Hematopoietic multipotent progenitor cell treated with erythropoietin and hydrocortisone succinate and interleukin-3 and kit ligand, for 6 days (in vitro differentiated cells): ENCODE measurements at regions not wholly inside any gene's neighbourhood (a gene's known extent, or its start where the extent isn't known, plus 50 kb on each side); places are given as distances from the start of the nearest gene placed in this dataset.
"Not testable (repeated sequence)": the region's sequence is repeated elsewhere in the genome, so short reads cannot be mapped to it uniquely, and the experiment has no call there.

Experiments
- DNase-seq: peaks from one replicate; pipeline ENCODE4 v3.0.0-alpha.2; 2015

DNA sequence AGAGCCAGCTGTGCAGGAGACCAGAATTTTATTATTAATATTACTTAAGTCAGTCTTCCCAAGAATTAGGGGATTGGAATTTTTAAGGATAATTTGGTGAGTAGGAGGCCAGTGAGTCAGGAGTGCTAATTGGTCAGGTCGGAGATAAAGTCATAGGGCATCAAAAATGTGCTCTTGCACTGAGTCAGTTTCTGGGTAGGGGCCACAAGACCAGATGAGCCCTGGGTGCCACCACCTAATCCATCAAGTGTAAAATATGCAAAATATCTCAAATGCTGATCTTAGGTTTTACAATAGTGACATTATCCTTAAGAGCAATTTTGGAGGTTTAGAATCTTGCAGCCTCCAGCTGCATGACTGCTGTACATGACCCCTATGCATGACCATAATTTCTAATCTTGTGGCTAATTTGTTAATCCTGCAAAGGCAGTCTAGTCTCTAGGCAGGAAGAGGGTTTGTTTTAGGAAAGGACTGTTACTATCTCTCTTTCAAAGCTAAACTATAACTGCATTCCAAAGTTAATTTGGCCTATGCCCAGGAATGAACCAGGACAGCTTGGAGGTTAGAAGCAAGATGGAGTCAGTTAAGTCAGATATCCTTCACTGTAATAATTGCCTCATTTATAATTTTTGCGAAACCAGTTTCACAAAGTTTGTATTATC, 215.9 kb downstream of the RNF152 start:
- no peak for DNase-seq

DNA sequence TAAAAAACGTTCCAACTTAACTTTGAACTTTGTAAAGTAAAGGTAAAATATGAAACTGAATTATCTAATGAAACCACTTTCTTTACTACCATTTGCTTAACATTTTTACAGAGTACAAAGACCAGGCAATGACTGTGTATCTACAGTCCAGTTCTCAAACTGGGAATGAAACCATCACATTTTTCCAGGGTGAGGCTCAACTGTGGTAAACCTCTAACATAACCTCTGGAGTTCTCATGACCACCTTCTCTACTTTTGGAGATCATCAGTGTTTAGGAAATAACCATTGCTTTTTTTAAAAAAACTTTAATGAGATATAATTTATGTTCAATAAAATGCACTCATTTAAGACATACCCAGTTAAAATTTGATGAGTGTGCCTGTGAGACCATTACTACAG, 223.5 kb downstream of the RNF152 start:
- no peak for DNase-seq

DNA sequence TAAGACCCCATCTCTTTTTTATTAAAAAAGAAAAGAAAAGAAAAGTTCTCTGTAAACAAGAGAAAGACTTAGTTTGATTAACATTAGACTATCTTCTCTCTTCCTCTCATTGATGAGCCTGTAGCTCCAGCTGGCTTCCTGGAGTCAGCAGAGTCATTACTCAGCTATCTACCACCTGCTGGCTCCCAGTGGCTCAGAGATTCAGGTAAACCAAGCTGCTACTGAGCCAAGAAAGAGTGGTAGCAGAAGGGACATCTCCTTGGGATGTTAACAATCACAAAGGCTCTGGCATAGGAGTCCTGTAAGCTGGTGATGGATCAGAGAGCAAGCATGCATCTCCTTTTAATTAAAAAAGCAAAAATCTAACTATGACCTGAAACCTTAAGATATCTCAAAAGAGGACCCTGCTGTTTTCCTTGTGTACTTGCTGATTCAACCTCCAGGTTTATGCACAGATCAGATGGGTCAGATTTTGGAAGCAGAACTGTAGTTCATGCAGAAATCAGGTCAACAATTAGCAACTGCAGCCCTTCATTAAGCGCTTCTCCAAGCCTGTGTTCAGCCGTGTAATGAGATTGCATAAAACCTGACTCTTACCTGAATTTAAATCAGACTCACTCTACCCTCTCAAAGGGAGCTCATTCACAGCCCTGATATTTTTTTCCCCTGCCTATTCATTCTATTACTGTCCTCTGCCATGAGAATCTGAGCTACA, 225.8 kb downstream of the RNF152 start:
- DNase-seq, result no peak

DNA sequence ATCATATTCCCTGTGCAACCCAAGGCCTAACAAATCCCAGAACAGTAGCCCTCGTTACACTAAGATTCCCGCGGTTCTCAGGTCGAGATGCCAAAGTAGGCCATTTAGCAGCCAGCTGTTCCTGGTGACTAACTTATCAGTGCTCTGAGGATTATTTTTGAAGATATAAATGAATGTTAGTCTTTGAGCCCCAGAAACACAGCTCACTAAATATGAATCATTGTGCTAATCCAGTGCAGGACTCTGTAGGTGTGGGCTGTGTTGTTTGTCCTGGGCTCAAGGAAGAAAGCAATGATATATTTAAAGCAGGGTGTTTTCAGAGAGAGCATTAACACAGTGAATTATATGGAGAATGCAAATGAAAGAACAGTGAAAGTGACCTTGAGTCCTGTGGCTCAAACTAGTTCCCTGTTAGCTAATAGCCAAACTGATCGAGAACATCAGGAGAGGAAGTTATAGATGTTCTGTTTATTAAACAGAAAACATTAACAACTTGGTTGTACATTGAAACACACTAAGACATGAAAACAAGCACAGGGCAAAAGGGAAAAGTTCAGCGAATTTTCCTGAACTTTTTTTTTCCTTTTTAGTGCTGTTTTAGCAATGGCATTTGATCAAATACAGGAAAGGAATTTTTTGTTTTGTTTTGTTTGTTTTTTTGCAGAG, 228.3 kb downstream of the RNF152 start:
- DNase-seq, result no peak

DNA sequence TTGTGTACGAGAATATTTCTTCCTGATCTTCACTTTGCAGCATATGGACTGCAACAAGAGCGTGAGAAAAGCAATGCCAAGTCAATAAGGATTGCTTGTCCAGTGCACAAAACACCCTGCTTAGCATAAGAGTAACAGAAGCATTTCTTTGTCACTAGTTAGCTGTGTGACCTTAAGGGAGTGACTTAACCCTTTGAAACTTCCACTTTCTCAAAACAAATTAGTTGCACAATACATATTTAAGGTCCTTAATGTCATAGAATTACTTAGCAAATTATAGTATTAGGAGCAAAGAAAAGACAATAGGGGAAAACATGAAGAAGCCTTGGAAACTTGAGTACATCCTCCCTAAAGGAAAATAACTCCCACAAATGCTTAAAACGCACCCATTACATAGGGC, 230.1 kb downstream of the RNF152 start:
- no peak for DNase-seq

DNA sequence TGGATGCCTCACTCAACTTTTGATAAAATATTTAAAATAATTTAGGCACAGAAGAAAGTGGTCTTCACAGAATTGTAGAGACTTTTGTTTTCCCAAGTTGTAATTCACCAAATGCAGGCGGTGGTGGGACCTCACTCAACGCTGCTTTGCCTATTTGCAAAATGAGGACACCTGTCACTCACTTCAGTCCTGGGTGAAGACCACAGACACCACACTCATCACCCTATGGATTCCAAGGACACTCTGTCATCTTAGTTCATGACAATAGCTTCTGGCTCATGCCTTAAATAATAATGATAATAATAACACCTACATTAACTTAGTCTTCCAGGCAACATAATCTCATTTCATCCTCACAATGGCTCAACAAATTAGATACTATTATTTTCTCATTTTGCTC, 234.4 kb downstream of the RNF152 start:
- no peak for DNase-seq

DNA sequence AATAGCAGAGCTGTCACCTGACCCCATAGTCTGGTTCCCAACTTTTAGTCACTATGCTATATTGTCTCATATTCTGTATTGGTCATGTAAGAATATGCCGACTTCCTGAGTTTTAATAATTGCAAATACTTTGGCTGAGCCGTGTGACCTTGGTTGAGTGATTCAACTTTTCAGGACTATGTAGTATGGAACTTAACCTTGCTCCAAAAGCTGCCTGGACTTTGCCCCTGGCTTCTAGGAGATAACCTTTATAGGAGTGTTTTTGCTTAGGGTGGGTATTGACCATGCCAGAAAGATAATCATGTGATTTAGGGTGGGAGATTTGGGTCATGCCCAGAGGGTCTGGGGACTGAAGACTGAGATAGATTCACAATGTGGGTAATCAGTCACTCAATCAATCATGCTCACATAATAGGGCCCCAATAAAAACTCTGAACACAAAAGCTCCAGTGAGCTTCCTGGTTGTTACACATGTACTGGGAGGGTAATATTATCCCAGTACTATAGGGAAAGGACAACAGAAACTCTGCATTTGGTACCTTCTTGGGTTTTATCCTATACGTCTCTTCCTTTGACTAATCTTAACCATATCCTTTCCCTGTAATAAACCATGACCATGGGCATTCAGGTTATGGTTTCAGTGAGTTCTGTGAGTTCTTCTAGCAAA, 235.6 kb downstream of the RNF152 start:
- DNase-seq, result no peak

DNA sequence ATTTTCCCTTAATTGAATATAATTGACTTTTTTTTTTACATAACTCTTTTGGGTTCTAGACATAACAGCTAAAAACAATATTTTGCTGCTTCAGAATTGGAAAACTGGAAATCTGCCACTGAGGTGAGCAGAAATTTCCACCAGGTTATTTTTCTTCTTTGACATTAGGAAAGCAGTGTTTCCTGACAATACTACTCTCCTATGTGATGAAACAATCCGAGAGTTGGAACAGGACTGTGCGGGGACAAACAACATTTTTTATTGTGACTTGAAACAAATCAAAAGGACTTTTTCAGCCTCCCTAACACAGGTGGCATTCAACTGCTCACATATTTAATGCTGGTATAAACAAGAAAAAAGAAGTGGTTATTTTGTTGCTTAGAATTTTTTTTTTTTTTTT, 237.2 kb downstream of the RNF152 start:
- no peak for DNase-seq

DNA sequence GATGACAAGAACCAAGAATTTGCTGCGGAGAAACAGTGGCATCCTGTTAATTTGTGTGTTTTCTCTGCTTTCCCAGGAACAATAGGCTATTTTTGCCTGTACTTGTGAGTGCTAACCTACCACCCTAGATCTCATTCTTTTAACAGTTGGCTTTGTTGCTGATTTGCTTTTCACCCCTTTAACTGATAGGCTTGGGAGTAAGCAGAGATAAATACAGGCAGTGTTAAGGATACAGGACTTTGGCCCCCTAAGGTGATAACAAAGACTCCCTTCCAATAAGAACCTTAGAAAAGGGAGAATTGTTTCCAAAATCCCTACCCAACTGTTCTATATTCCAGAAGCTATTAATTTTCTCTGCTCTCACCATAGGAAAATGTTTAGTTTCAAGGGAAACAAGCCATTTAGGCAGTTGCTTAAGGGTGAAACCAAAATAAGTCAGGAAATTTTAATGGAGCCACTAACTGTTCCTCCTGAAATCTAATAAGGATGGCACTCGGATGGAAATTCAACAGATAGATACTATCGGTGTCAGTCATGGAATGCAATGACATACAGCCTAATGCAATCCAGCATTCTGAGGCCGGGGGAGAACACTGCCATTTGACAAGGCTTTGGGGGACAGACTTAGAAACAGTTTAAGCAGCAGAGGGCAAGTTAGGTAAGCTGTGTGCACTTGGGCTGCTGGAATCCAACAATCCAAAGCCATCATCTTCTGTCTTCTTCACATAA, 238.8 kb downstream of the RNF152 start:
- no peak for DNase-seq

DNA sequence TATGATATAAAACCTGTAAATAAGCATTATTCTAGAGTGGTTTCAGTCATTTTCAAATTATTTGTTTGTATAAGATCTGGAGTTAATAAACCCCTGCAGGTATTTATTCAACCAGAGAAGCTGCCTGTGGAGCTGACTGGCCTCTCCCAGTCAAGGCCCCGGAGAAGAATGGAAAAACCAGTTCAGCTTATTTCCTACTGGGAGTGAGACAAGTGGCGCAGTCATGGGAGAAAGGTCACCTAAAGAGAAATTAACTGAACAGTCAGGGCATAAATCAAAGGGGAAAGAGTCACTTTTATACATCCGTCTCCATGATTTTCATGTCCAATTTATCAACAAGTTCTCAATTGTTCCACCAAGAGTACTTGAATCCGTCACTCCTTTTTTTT, 240.9 kb downstream of the RNF152 start:
- no peak for DNase-seq

DNA sequence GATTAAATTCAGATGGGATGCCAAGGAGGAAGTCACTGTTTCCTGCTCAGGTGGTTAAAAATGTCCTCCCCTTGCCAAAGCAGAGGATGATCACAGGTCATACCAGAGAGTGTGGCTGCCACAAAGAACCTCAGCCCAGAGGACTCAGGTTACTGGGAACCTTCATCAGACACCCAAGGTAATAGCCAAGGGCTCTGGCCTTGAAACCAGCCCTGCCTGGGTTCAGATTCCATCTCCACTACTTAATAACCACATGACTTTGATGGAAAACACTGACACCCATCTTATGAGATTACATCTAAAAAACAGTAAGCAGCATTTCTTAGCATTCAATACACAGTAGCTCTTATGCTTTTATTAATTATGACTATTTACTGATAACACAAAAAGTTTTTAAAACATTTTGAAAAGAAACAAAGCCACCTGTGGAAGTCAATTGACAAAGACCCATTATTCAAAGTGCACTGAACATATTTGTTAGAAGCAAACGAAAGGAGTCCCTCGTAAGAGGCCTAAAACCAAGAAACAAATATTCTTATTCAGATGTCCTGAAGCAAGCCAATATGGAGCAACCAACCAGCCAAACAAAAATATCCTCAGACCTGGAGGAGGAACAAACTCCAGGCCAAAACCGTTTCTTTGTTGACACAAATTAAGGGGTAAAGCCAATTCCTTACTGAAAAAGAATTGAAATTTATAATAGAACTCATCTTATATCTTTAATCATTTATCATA, 241.5 kb downstream of the RNF152 start:
- no peak for DNase-seq

DNA sequence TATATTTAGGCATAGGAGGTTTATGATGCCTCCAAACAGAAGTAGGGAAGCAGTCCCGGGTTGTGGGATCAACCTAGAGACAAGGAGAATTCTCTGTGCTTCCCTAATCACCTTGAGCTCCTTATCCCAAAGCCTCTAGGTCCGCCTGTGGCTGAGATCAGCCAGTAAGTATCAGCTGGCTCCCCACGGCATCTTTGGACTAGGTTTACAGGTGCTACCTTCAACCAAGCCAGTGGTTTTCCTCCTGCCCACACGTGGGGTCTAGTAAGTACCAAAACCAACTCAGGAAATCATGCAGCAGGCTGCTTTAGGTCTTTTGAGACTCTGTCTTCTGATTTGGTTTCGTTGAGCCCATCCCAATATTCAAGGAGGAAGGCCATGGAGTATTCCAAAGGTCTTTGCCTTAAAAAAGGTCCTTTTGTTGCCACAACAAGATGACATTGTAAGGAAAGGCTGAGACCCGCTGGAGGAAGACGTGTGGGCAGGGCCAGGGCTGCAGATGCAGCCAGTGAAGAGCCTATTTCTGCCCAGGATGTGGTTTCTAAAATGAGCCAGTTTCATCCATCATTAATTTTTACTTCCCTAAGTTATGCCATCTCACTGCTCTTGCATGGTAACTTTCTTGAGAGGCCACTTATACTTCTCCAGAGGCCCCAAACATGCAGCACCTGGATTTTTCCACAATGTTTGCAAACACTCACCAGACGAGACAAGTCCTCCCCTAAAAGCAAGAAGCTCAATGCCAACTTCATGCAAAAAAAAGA, 248.7 kb downstream of the RNF152 start:
- no peak for DNase-seq

DNA sequence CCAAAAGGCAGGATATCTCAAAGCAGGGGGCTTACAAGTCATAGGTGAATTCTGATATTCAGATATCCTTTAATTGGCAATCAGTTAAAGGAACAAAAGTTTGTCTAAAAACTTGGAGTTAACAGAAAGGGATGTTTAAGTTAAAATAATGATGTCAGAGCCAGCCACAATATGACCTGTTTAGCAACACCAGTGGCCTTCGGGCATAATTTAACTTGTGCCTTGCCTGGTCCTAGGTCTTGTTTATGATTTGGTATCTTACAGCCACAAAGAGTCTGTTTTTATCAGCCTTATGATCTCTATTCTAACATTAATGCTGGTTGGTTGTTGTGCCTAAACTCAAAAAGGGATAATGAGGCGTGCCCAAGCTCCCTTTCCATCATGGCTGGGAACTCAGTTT, 252.9 kb downstream of the RNF152 start:
- no peak for DNase-seq

DNA sequence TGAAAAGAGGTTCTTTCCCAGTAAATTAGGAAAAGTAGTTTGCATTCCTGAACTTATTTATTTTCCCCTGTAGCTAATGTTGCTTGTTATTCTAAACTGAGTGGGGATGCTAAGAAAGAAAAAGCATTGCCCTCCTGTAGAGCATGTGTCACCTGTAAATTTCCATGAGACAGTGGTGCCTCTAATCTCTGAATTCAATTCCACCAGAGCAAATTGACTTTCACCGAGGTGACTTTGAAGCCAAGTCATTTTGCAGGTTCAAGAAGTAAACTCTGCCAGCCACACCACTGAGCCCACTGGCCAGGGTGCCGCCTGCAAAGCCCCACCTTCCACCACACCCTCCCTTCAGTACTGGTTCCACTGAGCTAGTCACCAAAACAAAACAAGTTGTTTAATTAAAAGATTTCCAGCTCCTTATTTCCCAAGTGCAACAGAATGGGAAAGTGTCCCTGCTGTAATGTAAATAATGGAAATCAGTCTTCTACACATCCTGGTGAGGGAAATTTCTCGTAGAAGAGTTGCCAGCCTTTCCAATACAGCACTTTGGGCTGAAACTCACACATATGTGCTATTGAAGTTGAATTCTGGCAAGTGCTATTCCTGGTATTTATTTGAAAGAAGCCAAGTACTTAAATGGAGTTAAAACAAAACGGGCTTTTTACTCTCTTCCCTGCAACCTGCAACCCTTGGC, 254.8 kb downstream of the RNF152 start:
- DNase-seq, result no peak

DNA sequence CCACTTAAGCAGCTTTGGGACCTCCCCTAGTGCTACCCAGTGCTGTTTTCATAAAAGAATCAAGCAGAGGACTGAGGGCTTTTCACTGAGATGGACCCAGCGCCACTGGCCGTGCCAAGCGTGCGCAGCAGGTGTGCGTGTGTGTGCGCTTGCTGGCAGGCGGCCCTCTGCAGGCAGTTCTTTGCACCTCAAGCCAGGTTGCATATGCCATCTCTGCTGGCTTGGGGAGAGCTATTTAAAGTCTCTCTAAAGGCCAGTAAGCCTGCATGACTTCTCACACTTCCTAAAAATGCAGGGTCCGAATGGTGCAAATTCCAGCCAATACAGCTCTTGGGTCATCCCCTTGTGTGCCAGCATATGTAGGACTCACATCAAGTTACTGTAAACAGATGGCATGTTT, 255.5 kb downstream of the RNF152 start:
- DNase-seq, result no peak

DNA sequence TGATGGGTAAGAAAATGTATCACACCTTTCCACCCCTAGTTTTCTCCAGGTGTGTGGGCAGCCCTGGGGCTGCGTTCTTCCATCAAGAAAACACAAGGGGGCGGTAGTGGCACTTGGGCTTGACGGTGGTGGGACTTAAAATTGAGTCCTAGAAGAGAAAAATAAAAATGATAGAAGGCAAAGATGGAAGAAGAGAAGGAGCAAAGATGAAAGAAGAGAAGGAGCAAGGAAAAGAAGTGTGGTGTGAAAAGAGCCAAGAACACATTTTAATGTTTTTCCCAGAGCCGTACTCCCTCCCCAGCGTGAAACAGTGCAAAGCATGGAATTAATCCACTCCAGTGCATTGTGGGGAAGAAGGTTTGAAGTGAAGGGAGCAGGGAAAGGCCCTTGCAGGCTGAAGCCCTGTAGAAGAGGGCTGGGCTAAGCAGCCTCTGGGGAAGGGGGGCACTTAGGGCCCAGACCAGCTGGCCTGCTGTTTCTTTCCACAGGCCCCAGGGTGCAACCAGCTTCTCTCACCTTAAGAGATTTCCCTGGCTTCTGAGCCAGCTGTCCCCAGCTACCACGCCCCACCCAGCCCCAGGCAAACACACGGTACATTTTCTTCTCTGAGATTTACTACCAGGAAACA, 256.8 kb downstream of the RNF152 start:
- peak; percentile 64 for DNase-seq

DNA sequence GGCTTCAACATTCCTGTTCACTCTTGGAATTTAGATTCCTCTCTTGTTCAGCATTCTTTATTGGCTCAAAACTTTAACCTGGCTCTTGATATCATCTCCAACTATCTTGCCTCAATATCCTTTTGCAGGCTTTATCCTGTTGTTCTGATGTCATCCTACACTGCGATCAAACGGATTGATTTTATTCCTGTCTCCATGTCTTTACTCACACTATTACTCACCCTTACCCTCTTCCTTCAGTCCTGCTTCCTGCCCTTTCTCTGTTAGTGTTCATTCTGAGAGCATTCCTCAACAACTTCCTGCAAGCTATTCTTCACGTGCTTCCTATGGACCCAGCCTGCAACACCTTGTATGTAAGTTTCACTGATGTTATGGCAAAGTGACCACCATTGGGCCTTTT, 264.7 kb downstream of the RNF152 start:
- DNase-seq, result no peak

DNA sequence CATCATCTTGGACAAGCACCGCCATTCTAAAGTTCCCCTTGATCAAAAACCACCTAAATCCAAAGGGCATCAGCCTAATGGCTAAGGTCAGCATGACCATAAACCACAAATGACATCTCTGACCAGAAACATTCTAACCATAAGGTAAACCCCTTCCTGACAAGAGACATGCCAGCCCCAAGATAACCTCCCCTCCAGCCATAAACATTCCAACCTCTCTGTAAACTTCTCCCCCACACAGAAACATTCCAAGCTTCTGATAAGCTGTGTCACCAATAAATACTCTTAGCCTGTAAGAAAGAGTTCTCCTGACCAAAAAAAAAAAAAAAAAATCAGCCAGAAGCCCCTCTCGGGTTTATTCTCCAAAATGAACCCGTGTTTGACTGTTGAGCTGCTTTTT, 268.2 kb downstream of the RNF152 start:
- not testable (repeated sequence) for DNase-seq

DNA sequence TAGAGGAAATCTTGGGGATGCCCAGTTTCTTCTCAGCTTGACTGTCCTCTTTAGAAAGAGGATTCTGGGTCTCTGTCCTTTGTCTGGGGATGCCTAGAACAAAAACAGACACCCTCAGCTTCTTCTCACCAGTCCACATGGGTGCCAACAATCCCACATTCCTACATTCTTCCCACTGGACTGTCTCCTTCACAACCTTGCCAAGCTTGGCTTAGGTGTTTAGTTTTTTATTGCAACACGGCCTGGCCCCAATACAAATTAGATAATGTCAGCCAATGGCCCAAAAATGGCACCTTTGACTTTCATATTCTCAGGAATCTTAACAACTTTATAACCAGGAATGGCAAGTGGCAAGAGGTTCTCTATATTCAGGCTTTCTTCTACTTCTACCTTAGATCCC, 273.0 kb downstream of the RNF152 start:
- no peak for DNase-seq

DNA sequence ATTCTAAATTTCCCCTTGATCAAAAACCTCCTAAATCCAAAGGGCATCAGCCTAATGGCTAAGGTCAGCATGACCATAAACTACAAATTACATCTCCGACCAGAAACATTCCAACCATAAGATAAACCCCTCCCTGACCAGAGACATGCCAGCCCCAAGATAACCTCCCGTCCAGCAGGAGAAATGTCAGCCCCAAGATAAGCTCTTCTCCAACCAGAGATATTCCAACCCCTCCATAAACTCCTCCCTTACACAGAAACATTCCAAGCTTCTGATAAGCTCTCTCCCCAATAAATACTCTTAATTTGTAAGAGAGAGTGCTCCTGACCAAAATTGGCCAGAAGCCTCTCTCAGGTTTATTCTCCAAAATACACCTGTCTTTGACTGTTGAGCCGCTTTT, 274.0 kb downstream of the RNF152 start:
- no peak for DNase-seq
